GM18861 (cell line): ENCODE measurements at regions not wholly inside any gene's neighbourhood (a gene's known extent, or its start where the extent isn't known, plus 50 kb on each side); places are given as distances from the start of the nearest gene placed in this dataset.
"Not testable (repeated sequence)": the region's sequence is repeated elsewhere in the genome, so short reads cannot be mapped to it uniquely, and the experiment has no call there.

Experiments
- ATAC-seq: cut with Tn5 transposase; IDR thresholded peaks from one replicate; pipeline ENCODE4 v1.9.1; 2021; ENCODE audit not compliant: unreplicated experiment

GRCh38 chr7:131808156-131808555, 251.7 kb upstream of the PODXL start:
- ATAC-seq, result not testable (repeated sequence)

GRCh38 chr7:131803816-131804215, 247.4 kb upstream of the PODXL start:
- ATAC-seq, result no peak

- ATAC-seq, result no peak
These were observed 245.9 kb upstream of the PODXL start for GRCh38 chr7:131802195-131802864.

GRCh38 chr7:131800531-131800930, 244.1 kb upstream of the PODXL start:
- ATAC-seq, result no peak

- ATAC-seq, result no peak
These were observed 243.6 kb upstream of the PODXL start for GRCh38 chr7:131800008-131800407.

GRCh38 chr7:131797841-131798240, 241.4 kb upstream of the PODXL start:
- ATAC-seq, result no peak

GRCh38 chr7:131795400-131795799, 239.0 kb upstream of the PODXL start:
- no peak for ATAC-seq

GRCh38 chr7:131792311-131792710, 235.9 kb upstream of the PODXL start:
- no peak for ATAC-seq

- no peak for ATAC-seq
These were observed 230.7 kb upstream of the PODXL start for GRCh38 chr7:131787101-131787500.

GRCh38 chr7:131786204-131786603, 229.8 kb upstream of the PODXL start:
- ATAC-seq, result no peak

- ATAC-seq, result no peak
These were observed 222.2 kb upstream of the PODXL start for GRCh38 chr7:131778601-131779000.

- ATAC-seq, result no peak
These were observed 218.2 kb upstream of the PODXL start for GRCh38 chr7:131774419-131775220.

- ATAC-seq, result no peak
These were observed 217.0 kb upstream of the PODXL start for GRCh38 chr7:131773413-131773812.

- no peak for ATAC-seq
These were observed 212.8 kb upstream of the PODXL start for GRCh38 chr7:131769241-131769640.

GRCh38 chr7:131767591-131767990, 211.2 kb upstream of the PODXL start:
- no peak for ATAC-seq

- no peak for ATAC-seq
These were observed 209.1 kb upstream of the PODXL start for GRCh38 chr7:131765575-131765974.

GRCh38 chr7:131764143-131764775, 207.8 kb upstream of the PODXL start:
- ATAC-seq, result no peak

GRCh38 chr7:131762753-131763152, 206.3 kb upstream of the PODXL start:
- no peak for ATAC-seq

- ATAC-seq, result not testable (repeated sequence)
These were observed 199.4 kb upstream of the PODXL start for GRCh38 chr7:131755801-131756200.

GRCh38 chr7:131753620-131754222, 197.3 kb upstream of the PODXL start:
- ATAC-seq, result no peak

- ATAC-seq, result no peak
These were observed 191.3 kb upstream of the PODXL start for GRCh38 chr7:131747658-131748232.
